ENCODE measurements at regions not wholly inside any gene's neighbourhood (a gene's known extent, or its start where the extent isn't known, plus 50 kb on each side); places are given as distances from the start of the nearest gene placed in this dataset.

DNA sequence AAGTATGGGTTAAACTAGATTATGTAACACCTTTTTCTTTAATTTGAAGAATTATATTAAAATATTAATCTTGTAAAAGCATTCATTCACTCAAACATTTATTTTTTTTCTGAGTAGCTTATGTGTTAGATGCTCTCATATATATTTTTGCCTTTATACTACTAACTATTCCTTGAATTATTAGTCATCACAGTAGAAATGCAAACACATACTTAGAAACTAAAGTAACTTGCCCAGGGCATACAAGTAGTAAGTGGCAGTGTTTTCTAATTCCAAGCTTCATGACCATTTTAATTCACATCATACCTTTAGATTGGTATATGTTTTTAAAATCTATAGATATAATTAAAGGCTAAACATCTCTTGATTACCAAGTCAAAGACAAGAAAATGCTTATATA lies 1271.0 kb downstream of the BRINP3 start:
- H3K27me3 ChIP-seq (ENCODE audit: insufficient read depth): no peaks in the 10 kb centered on the region
- H3K4me3 Mint-ChIP-seq: no peak overlapping the region

More for the DNA sequence above, 1271.0 kb downstream of the BRINP3 start:
- H3K4me3 ChIP-seq: no peak overlapping the region
- TF ChIP-seq EZH2 (IDR thresholded peaks at IDR 0.05; ENCODE audit: low read depth, unreplicated experiment) (no peak), EZH2phosphoT487 (IDR thresholded peaks at IDR 0.05; ENCODE audit: unreplicated experiment) (no peak), ZNF462 (CRISPR knock-in tag; IDR thresholded peaks at IDR 0.05) (no peak), CTCF (conservative IDR thresholded peaks at IDR 0.05; ENCODE audit: low read depth in 2 of 2) (no peak)
- no peaks in the 10 kb centered on the region for H3F3A ChIP-seq (replicated peaks; ENCODE audit: low read depth)
- Mint-ChIP-seq H3K4me1 (no peaks in the 10 kb centered on the region), H3K27ac (no peak overlapping the region), H3K27me3 (ENCODE audit: insufficient read depth, low read depth, poor library complexity) (no peaks in the 10 kb centered on the region), H3K36me3 (ENCODE audit: low read depth) (no peaks in the 10 kb centered on the region), H3K9me3 (peaks cover 4% of the 10 kb centered on the region; the same call in 2 of the 3 replicates)
- no peaks in the 10 kb centered on the region for H4K20me1 ChIP-seq (replicated peaks; ENCODE audit: insufficient read depth)
- no peak overlapping the region for H3K27ac ChIP-seq (ENCODE audit: low read depth)
- no peak overlapping the region for H3K4me2 ChIP-seq
- H3K4me1 ChIP-seq (ENCODE audit: insufficient read depth): no peaks in the 10 kb centered on the region
- H3K79me2 ChIP-seq (replicated peaks; ENCODE audit: insufficient read depth): no peaks in the 10 kb centered on the region
- no peak overlapping the region for H2AFZ ChIP-seq
- H3K36me3 ChIP-seq (ENCODE audit: insufficient read depth): no peaks in the 10 kb centered on the region
- DNase-seq (ENCODE audit: low spot score): no peak
- H3K9me2 ChIP-seq (ENCODE audit: insufficient read depth): no peaks in the 10 kb centered on the region
- no peak for ATAC-seq

Data from GM23338 (cell line).